GM19324 (cell line): ENCODE measurements at regions not wholly inside any gene's neighbourhood (a gene's known extent, or its start where the extent isn't known, plus 50 kb on each side); places are given as distances from the start of the nearest gene placed in this dataset.

Source experiments
- ATAC-seq: cut with Tn5 transposase; IDR thresholded peaks from one replicate; pipeline ENCODE4 v1.9.1; 2021; ENCODE audit warnings: mild to moderate bottlenecking, moderate library complexity; ENCODE audit not compliant: unreplicated experiment, low FRiP score

DNA sequence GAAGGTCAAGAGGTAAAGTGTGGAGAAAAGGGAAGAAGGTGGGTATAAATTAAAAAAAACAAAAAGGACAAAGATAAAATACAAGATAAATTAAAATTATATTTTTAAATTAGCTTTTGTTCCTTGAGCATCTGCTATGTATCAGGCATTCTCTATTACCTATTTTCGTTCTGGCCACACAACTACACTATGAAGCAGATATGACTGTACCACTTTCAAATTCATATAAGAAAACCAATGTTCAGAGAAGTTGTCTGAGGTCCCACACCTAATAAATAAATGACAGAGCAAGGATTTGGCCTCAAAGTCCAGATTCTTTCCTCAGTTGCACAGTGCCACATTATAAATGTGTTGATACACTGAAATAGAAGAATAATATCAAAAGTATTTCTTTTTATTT is 103.8 kb upstream of the PCDH15 start:
- no peak for ATAC-seq

DNA sequence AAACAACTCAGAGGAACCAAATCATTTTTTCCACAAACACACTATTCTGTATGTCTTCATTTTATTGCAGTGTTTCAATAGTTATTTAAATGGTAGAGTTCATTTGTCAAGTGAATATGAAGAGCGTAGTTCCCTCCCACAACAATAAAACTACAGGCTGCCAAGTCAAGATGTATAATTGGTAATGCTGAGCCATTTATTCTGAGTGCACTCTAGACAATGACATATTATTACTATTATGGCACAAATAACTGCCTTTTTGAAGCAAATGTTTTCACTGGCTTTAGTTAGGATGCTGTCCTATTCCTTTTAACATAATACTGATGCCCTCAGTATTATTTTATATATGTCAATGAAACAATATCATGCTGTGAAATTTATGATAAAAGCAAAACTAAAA is 102.7 kb upstream of the PCDH15 start:
- no peak for ATAC-seq

DNA sequence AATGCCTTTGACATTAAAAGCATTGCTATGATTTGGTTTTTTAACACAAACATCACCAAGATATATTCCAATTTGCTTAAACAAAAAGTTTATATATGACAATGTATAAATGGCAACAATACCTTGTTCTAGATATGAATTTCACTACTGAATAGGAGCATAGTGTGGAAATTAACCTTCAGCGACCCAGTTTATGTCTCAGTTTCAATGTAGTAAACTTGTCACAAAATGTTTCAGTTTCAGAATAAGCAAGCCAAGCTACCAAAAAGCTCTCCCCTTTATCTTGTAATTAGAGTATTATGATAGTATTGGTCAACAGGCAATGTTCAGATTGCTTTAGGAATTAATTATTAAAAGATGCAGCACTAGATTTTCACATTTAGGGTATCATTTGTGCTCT is 99.6 kb upstream of the PCDH15 start:
- ATAC-seq, result peak; percentile 71

DNA sequence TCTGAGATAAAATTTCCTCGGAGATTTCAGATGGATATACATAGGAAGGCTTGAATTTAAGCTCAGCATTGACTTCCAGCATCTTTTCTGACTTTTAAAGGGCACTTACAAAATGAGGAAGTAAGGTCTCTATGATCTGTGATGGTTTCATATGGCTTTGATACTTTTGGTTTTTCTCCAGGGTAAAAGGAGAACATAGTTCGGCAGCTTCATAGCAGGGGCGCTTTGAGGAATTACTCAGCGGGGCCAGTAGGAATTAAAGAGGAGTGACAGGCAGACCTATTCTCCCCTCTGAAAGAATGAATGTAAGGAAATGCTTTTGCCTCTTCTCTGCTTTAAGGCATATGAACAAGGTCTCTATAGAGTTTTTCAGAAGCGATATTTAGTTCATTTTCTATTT is 80.0 kb upstream of the PCDH15 start:
- ATAC-seq, result no peak

DNA sequence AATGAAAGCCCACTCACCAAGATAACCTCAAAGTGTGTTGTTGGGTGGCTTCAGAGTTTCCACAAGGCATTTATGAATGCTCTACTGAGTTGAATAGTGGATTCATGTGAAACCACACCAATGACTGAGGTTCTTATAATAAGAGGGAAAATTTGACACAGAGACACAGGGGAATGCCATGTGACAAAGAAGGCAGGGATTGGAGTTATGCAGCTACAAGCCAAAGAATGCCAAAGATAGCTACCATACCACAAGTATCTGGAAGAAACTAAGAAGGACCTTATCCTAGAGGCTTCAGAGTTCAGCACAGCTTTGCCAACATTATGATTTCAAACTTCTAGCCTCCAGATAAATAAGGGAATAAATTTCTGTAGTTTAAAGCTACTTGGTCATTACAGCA is 68.0 kb upstream of the PCDH15 start:
- no peak for ATAC-seq

DNA sequence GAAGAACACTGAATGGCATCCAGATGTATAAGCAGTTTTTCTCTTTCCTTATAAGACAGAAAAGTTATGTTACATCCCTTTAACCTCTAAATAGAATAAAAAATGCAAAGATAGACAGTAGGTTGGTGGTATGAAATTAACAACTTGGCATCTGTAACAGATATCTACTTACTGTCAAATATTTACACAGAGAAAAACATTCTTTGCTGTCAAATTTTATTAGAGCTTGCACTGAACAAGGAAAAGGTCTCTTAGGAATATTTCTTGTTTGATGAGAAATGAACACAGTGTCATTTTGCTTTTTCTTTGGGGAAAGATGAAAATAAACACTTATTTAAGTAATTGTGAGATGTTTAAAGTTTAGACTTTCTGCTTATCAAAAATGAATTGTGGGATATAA is 65.6 kb upstream of the PCDH15 start:
- ATAC-seq, result no peak

DNA sequence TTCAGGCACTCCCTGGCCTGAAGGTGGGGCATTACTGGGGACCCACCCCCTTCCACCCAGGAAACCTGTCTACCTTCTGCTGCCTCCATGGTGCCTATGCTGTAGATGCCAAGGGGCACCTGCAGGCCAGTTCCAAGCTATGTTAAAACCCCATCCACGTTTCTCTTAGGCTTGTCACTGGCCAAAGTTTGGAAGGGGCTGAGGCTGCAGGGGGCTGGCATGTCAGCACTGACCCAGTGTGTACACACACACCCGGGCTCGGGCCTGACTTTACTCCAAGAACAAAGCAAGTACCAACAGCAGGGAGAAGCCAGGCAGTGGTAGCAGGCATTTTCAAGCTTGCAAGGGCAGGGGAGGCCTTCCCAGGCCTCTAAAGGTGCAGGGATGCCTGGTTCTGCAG is 53.8 kb upstream of the PCDH15 start:
- no peak for ATAC-seq

DNA sequence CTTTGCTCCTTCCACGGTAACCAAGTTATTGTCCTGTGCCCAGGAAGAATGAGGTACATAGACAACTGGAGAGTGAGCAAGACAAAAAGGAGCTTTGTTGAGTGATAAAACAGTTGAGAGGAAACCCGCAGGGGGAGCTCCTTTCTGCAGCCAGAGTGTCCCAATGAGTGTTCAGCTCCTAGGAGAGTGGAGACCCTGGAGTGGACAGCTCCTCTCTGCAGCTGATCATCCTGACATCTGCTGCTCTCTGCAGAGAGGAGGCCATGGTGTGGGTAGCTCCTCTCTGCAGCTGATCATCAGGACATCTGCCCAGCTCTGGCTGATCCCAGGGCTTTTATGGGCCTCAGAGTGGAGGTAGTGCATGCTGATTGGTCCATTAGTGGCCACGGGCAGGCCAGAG is 53.4 kb upstream of the PCDH15 start:
- ATAC-seq, result no peak

DNA sequence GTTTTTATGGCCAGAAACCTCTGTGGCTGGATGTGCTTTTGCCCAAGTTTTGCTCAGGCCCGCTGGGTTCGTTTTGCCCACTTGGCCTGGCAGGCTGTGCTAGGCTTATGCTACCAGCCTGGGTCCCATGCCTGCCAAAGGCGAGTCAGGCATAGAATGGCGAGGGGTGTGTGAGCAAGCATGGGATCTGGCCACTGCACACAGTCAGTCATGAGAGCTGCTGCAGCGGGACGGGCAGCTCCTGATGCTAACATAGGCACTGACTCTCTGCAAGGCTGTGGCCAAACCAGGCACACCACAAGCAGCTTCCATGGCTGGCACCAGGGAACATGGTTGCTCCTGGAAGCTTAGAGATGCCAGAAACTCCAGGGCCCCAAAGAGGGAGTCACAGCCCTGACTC is 52.9 kb upstream of the PCDH15 start:
- no peak for ATAC-seq
